Neural cell (in vitro differentiated cells): ENCODE measurements at regions not wholly inside any gene's neighbourhood (a gene's known extent, or its start where the extent isn't known, plus 50 kb on each side); places are given as distances from the start of the nearest gene placed in this dataset.

Experiments used
- H2AFZ ChIP-seq: fragments of 200-600, 300-800 bp; sonication (generic), shearing (Covaris generic); 2 replicates; pipeline ENCODE4 v1.6.0; 2014; ENCODE audit warnings: low read depth, mild to moderate bottlenecking, antibody characterized with exemption, low read length, moderate library complexity
- H3F3A ChIP-seq: fragments of 200-600 bp; shearing (Covaris generic); 2 replicates; pipeline ENCODE4 v1.6.1; 2016; ENCODE audit warnings: mild to moderate bottlenecking, moderate library complexity, mixed read lengths, antibody characterized with exemption, low read length; ENCODE audit not compliant: insufficient read depth, poor library complexity, severe bottlenecking
- H3K27ac ChIP-seq: fragments of 200-600, 300-800 bp; sonication (generic), shearing (Covaris generic); 2 replicates; pipeline ENCODE4 v1.5.1; 2014; ENCODE audit warnings: mild to moderate bottlenecking, low read length, moderate library complexity
- H3K27me3 ChIP-seq: fragments of 300-800, 200-600 bp; sonication (generic), shearing (Covaris generic); 2 replicates; pipeline ENCODE4 v1.6.0; 2014; ENCODE audit warnings: mild to moderate bottlenecking, low read depth, low read length, moderate library complexity; ENCODE audit not compliant: insufficient read depth
- H3K36me3 ChIP-seq: fragments of 300-800, 200-600 bp; sonication (generic), shearing (Covaris generic); 2 replicates; pipeline ENCODE4 v1.5.1; 2014; ENCODE audit warnings: mild to moderate bottlenecking, antibody characterized with exemption, low read length, moderate library complexity; ENCODE audit not compliant: insufficient read depth
- H3K4me2 ChIP-seq: fragments of 300-800, 200-600 bp; sonication (generic), shearing (Covaris generic); 2 replicates; pipeline ENCODE4 v1.6.0; 2014; ENCODE audit warnings: mild to moderate bottlenecking, low read length
- H3K4me3 ChIP-seq: fragments of 300-800, 200-600 bp; sonication (generic), shearing (Covaris generic); 2 replicates; pipeline ENCODE4 v1.5.1; 2014; ENCODE audit warnings: mild to moderate bottlenecking, low read length, moderate library complexity
- H3K79me2 ChIP-seq: fragments of 200-600 bp; shearing (Covaris generic); replicated peaks from 2 replicates; pipeline ENCODE4 v1.6.0; 2014; ENCODE audit warnings: mild to moderate bottlenecking, low read length, moderate library complexity; ENCODE audit not compliant: insufficient read depth
- H3K9ac ChIP-seq: fragments of 300-800, 200-600 bp; sonication (generic), shearing (Covaris generic); 2 replicates; pipeline ENCODE4 v1.6.1; 2016; ENCODE audit warnings: mild to moderate bottlenecking, low read length, mixed read lengths
- H3K9me2 ChIP-seq: fragments of 200-600 bp; shearing (Covaris generic); 2 replicates; pipeline ENCODE4 v1.6.1; 2016; ENCODE audit warnings: mild to moderate bottlenecking, low read length, mixed read lengths; ENCODE audit not compliant: insufficient read depth
- H3K9me3 ChIP-seq: fragments of 200-600, 300-800 bp; sonication (generic), shearing (Covaris generic); 2 replicates; pipeline ENCODE4 v1.6.1; 2016; ENCODE audit warnings: mild to moderate bottlenecking, mixed run types, low read length, moderate library complexity, mixed read lengths
- H4K20me1 ChIP-seq: fragments of 200-600 bp; shearing (Covaris generic); 2 replicates; pipeline ENCODE4 v1.6.1; 2016; ENCODE audit warnings: mild to moderate bottlenecking, mixed run types; ENCODE audit not compliant: insufficient read depth
- CTCF ChIP-seq: fragments of 450-650 bp; IDR thresholded peaks from 2 replicates; pipeline ENCODE4 v1.5.1; 2014; ENCODE audit warnings: antibody characterized with exemption, mild to moderate bottlenecking, moderate library complexity; ENCODE audit not compliant: poor library complexity, severe bottlenecking
- EP300 ChIP-seq: fragments of 450-650 bp; conservative IDR thresholded peaks from 2 replicates; pipeline ENCODE4 v1.6.1; 2014; ENCODE audit warnings: antibody characterized with exemption, mild to moderate bottlenecking, moderate library complexity; ENCODE audit not compliant: poor library complexity, severe bottlenecking
- EZH2 ChIP-seq: fragments of 200-600, 300-800 bp; shearing (Covaris generic), sonication (generic); IDR thresholded peaks from 2 replicates; pipeline ENCODE4 v1.6.1; 2014; ENCODE audit warnings: antibody characterized with exemption, low read length, borderline replicate concordance, mild to moderate bottlenecking; ENCODE audit not compliant: insufficient read depth, poor library complexity, severe bottlenecking
- MXI1 ChIP-seq: fragments of 450-650 bp; conservative IDR thresholded peaks from 2 replicates; pipeline ENCODE4 v1.6.1; 2014; ENCODE audit warnings: antibody characterized with exemption, mild to moderate bottlenecking; ENCODE audit not compliant: poor library complexity, severe bottlenecking
- POLR2AphosphoS5 ChIP-seq: IDR thresholded peaks from 2 replicates; pipeline ENCODE4 v1.6.1; 2012
- RAD21 ChIP-seq: fragments of 450-650 bp; conservative IDR thresholded peaks from 2 replicates; pipeline ENCODE4 v1.6.1; 2014; ENCODE audit warnings: antibody characterized with exemption, mild to moderate bottlenecking, moderate library complexity
- REST ChIP-seq: IDR thresholded peaks from 2 replicates; pipeline ENCODE4 v1.6.1; 2012; ENCODE audit warnings: borderline replicate concordance
- SMC3 ChIP-seq: fragments of 450-650 bp; conservative IDR thresholded peaks from 2 replicates; pipeline ENCODE4 v1.6.1; 2014; ENCODE audit warnings: antibody characterized with exemption, mild to moderate bottlenecking, moderate library complexity; ENCODE audit not compliant: poor library complexity
- TAF1 ChIP-seq: IDR thresholded peaks from 2 replicates; pipeline ENCODE4 v1.6.1; 2012; ENCODE audit warnings: low read depth

GRCh38 chr10:8275911-8276310 lies 221.4 kb downstream of the GATA3 start:
- H3K9me3 ChIP-seq: no peaks in the 10 kb centered on the region
- no peaks in the 10 kb centered on the region for H3K36me3 ChIP-seq
- TF ChIP-seq CTCF (no peak), REST (no peak)
- no peaks in the 10 kb centered on the region for H4K20me1 ChIP-seq
- H3K27me3 ChIP-seq: no peaks in the 10 kb centered on the region
- H3K9ac ChIP-seq: no peak overlapping the region
- no peaks in the 10 kb centered on the region for H3K9me2 ChIP-seq
- no peaks in the 10 kb centered on the region for H3K79me2 ChIP-seq
- H3K4me2 ChIP-seq: no peak overlapping the region
- no peaks in the 10 kb centered on the region for H3F3A ChIP-seq
- no peak overlapping the region for H2AFZ ChIP-seq
- no peak overlapping the region for H3K27ac ChIP-seq
- no peak overlapping the region for H3K4me3 ChIP-seq

- Histone ChIP-seq H3K79me2 (no peaks in the 10 kb centered on the region), H3K4me2 (no peak overlapping the region), H3K36me3 (no peaks in the 10 kb centered on the region), H3K9ac (no peak overlapping the region), H3K9me3 (no peaks in the 10 kb centered on the region), H3K27me3 (no peaks in the 10 kb centered on the region), H3K27ac (no peak overlapping the region), H2AFZ (no peak overlapping the region), H3K9me2 (no peaks in the 10 kb centered on the region), H3K4me3 (no peak overlapping the region), H3F3A (no peaks in the 10 kb centered on the region), H4K20me1 (no peaks in the 10 kb centered on the region)
- no peak for TF ChIP-seq EP300
- TF ChIP-seq SMC3: no peak
- TF ChIP-seq RAD21: no peak
- TF ChIP-seq TAF1: no peak
- TF ChIP-seq POLR2AphosphoS5: no peak
- TF ChIP-seq CTCF: no peak
- no peak for TF ChIP-seq REST
- no peak for TF ChIP-seq MXI1
- no peak for TF ChIP-seq EZH2
Observed at GRCh38 chr10:8278099-8278498, 223.6 kb downstream of the GATA3 start.
